Endodermal cell (in vitro differentiated cells): ENCODE measurements at regions not wholly inside any gene's neighbourhood (a gene's known extent, or its start where the extent isn't known, plus 50 kb on each side); places are given as distances from the start of the nearest gene placed in this dataset.

ENCODE experiments used
- DNase-seq: peaks from one replicate; pipeline ENCODE4 v3.0.0-alpha.2; 2017
- H3K27ac ChIP-seq: 2 replicates; pipeline ENCODE4 v1.5.1; 2013; ENCODE audit warnings: mild to moderate bottlenecking, low read depth, low read length, moderate library complexity
- H3K27me3 ChIP-seq: 2 replicates; pipeline ENCODE4 v1.6.1; 2013; ENCODE audit warnings: mild to moderate bottlenecking, low read length, moderate library complexity; ENCODE audit not compliant: insufficient read depth, control insufficient read depth, poor library complexity, severe bottlenecking
- H3K36me3 ChIP-seq: 2 replicates; pipeline ENCODE4 v1.7.0; 2013; ENCODE audit warnings: mild to moderate bottlenecking, low read length, moderate library complexity; ENCODE audit not compliant: control insufficient read depth, insufficient read depth
- H3K4me1 ChIP-seq: one replicate; pipeline ENCODE4 v1.7.0; 2013; ENCODE audit warnings: low read length; ENCODE audit not compliant: control insufficient read depth, insufficient read depth
- H3K4me3 ChIP-seq: 2 replicates; pipeline ENCODE4 v1.5.1; 2013; ENCODE audit warnings: mild to moderate bottlenecking, low read length, moderate library complexity
- H3K9ac ChIP-seq: 2 replicates; pipeline ENCODE4 v1.6.1; 2013; ENCODE audit warnings: mild to moderate bottlenecking, low read length, moderate library complexity; ENCODE audit not compliant: poor library complexity, severe bottlenecking; ENCODE audit errors: extremely low read depth
- H3K9me3 ChIP-seq: 2 replicates; pipeline ENCODE4 v1.6.1; 2013; ENCODE audit warnings: mild to moderate bottlenecking, low read length, moderate library complexity; ENCODE audit not compliant: control insufficient read depth
- H3K27ac Mint-ChIP-seq: 2 replicates; pipeline ENCODE4 v1.8.0; 2020; ENCODE audit warnings: mixed read lengths
- H3K27me3 Mint-ChIP-seq: 2 replicates; pipeline ENCODE4 v1.8.0; 2021; ENCODE audit warnings: mild to moderate bottlenecking, mixed read lengths; ENCODE audit not compliant: insufficient read depth
- H3K36me3 Mint-ChIP-seq: 2 replicates; pipeline ENCODE4 v1.8.0; 2020; ENCODE audit warnings: low read depth, mixed read lengths
- H3K4me1 Mint-ChIP-seq: 2 replicates; pipeline ENCODE4 v1.8.0; 2020; ENCODE audit warnings: mixed read lengths
- H3K4me3 Mint-ChIP-seq: 2 replicates; pipeline ENCODE4 v1.8.0; 2020; ENCODE audit warnings: mild to moderate bottlenecking, moderate library complexity, mixed read lengths
- H3K9me3 Mint-ChIP-seq: 2 replicates; pipeline ENCODE4 v1.8.0; 2020; ENCODE audit warnings: mild to moderate bottlenecking, mixed read lengths
- CTCF ChIP-seq: fragments of 200-600 bp; sonication (generic); conservative IDR thresholded peaks from 2 replicates; pipeline ENCODE4 v1.5.0; 2021; ENCODE audit warnings: antibody characterized with exemption, mild to moderate bottlenecking
- WGBS, 2 experiments: methylation state at CpG; one replicate each; pipeline versions ENCODE4 v1.1.5 to v1.1.7; 2013; ENCODE audit warnings: missing lambda C conversion rate in 2 of 2, mixed read lengths in 1 of 2; ENCODE audit not compliant: insufficient coverage in 1 of 2, insufficient read length in 1 of 2; 5-methylcytosine and 5-hydroxymethylcytosine counted together

GRCh38 chr18:10361660-10362059, 92.8 kb upstream of the APCDD1 start:
- Histone ChIP-seq H3K9ac (no peak overlapping the region), H3K27ac (no peak overlapping the region), H3K4me3 (no peak overlapping the region), H3K36me3 (no peaks in the 10 kb centered on the region), H3K27me3 (no peaks in the 10 kb centered on the region), H3K4me1 (no peaks in the 10 kb centered on the region), H3K9me3 (peaks cover 46% of the 10 kb centered on the region)
- Mint-ChIP-seq H3K9me3 (peaks cover 33% of the 10 kb centered on the region), H3K27ac (no peak overlapping the region), H3K36me3 (no peaks in the 10 kb centered on the region), H3K4me3 (no peak overlapping the region), H3K4me1 (peaks cover under 1% of the 10 kb centered on the region), H3K27me3 (peaks cover under 1% of the 10 kb centered on the region)
- no peak for TF ChIP-seq CTCF
- WGBS, 2 experiments, result 93 to 100% methylated on average over 1 to 2 of the region's 2 CpGs
- DNase-seq, result no peak

GRCh38 chr18:10365021-10365500, 89.4 kb upstream of the APCDD1 start:
- H3K9ac ChIP-seq, result no peak overlapping the region
- Mint-ChIP-seq H3K27ac (no peak overlapping the region), H3K27me3 (peaks cover 9% of the 10 kb centered on the region), H3K36me3 (no peaks in the 10 kb centered on the region), H3K4me3 (no peak overlapping the region), H3K9me3 (peaks cover 20% of the 10 kb centered on the region), H3K4me1 (peaks cover 18% of the 10 kb centered on the region)
- no peak for DNase-seq
- H3K9me3 ChIP-seq, result peaks cover 32% of the 10 kb centered on the region
- WGBS, 2 experiments, result 96 to 100% methylated on average over 1 of the region's 1 CpG
- no peaks in the 10 kb centered on the region for H3K27me3 ChIP-seq
- no peaks in the 10 kb centered on the region for H3K36me3 ChIP-seq
- no peak for TF ChIP-seq CTCF
- H3K27ac ChIP-seq, result no peak overlapping the region
- H3K4me1 ChIP-seq, result peaks cover 16% of the 10 kb centered on the region
- peak overlapping the region; percentile 7 for H3K4me3 ChIP-seq

- no peak overlapping the region for H3K27ac Mint-ChIP-seq
- Histone ChIP-seq H3K4me1 (peaks cover 20% of the 10 kb centered on the region), H3K36me3 (no peaks in the 10 kb centered on the region), H3K27me3 (no peaks in the 10 kb centered on the region), H3K27ac (no peak overlapping the region), H3K9me3 (peaks cover 32% of the 10 kb centered on the region), H3K4me3 (no peak overlapping the region), H3K9ac (no peak overlapping the region)
- H3K27me3 Mint-ChIP-seq, result peaks cover 9% of the 10 kb centered on the region
- no peak for DNase-seq
- H3K4me1 Mint-ChIP-seq, result peaks cover 24% of the 10 kb centered on the region
- H3K4me3 Mint-ChIP-seq, result no peak overlapping the region
- H3K9me3 Mint-ChIP-seq, result peaks cover 20% of the 10 kb centered on the region
- no peaks in the 10 kb centered on the region for H3K36me3 Mint-ChIP-seq
- WGBS, 2 experiments, result 94 to 97% methylated on average over 5 of the region's 5 CpGs
- TF ChIP-seq CTCF, result no peak
These were observed 88.5 kb upstream of the APCDD1 start for GRCh38 chr18:10365901-10366300.
